GM21528 (cell line): ENCODE measurements at regions not wholly inside any gene's neighbourhood (a gene's known extent, or its start where the extent isn't known, plus 50 kb on each side); places are given as distances from the start of the nearest gene placed in this dataset.

ENCODE experiments used
- ATAC-seq: cut with Tn5 transposase; IDR thresholded peaks from one replicate; pipeline ENCODE4 v1.9.1; 2021; ENCODE audit warnings: mild to moderate bottlenecking, moderate library complexity; ENCODE audit not compliant: unreplicated experiment, low FRiP score

DNA sequence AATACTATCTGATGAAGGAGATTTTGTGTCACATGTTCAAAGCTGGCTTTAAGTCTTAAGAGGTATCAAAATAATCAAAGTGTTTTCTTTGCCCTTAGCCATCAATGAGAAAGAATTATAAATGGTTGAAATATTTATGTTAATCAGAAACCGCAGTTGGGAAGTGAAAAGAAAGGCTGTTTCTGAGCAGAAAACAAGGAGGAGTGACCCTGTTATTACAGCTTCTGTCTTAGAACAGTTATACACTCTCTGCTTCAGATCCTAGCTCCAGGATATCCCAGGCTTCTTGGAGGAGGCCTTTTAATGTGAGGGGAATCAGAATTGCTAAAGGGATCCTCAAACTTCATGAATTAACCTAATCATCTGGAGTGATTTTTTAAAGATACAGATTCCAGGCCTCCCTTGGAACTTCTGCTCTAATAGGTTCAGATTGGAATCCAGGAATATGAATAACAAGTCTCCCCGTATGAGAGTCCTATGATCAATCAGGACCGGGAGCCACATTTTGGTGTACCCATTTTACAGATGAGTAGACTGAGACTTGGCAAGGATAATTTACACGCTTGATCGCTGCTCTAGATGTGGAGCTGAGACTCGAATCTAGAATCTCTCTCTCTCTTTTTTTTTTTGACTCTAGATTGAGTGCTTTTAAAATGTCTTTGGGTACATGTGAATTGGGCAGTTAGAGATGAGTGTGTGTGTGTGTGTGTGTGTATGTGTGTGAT is 50.8 kb upstream of the JAG1 start:
- no peak for ATAC-seq

DNA sequence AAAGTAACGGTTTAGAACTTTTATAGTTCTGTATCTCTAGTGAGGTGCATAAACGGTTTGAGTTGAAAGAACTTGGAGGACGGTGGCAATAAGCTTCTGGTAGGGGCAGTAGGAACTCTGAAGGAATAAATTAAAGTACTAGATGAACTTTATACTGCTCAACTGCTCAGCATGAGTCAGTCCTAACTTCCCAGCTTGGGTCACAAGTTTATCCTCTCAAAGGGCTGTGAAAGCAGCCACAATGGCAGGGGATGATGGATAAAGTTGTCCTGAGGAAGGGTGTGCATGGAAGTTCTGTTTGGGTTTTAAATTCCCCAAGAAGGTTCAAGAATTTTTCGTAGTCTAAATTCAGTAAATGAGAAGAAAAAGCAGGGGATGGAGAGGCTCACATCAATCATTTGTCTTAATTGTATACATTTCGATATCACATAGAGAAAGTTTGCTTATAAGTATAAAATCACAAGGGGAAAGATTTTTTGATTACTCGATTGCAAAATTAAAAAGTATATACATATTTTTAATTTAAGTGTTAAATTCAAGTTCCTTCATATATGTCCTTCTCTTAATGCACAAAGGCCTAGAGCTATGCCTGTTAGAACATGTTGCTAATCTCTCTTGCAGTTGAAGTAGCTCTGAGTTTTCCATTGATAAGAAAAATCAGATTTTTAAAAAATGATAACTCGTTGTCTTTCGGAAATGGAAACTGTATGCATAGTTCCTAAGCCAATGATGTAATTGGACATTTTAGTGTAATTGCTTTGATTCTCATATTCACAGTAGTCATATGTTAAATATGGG is 55.3 kb upstream of the JAG1 start:
- no peak for ATAC-seq

DNA sequence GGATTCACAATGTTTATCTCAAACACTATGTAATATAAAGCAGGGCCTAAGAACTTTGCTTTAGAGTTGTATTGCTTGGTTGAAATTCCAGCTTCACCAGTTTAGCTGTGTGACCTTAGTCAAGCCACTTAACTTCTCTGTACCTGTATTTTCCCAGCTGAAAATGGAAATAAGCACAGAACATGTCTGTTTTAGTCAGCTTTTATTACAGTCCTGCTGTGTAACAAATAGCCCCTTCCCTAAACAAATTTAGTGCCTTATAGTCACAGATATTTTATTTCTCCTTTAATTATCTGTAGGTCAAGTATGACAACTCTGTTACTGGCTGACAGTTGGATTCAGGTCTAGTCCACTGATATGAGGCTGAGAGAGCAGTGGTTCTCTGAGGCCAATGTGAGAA is 56.0 kb upstream of the JAG1 start:
- ATAC-seq = no peak

DNA sequence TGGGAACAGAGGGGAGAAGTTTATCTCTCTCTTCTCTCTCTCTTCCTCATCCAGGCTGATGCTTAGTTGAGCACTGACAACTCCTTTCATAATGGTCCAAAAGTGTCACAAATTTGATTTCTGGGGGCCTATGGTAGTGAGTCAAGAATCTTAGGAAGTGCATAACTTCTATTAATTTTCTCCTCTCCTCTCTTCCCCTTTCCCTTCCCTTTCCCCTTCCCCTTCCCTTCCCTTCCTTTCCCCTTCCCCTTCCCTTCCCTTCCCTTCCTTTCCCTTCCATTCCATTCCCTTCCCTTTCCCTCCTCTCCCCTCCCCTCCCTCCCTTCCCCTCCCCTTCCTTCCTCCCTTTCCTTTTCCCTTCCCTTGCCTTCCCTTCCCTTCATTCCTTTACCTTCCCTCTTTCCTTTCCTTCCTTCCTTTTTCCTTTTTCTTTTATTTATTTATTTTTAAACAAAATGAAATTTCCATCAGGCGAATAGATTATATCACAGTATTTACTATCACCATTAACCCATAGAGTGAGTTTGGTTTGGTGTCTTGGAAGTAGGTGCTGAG is 56.9 kb upstream of the JAG1 start:
- no peak for ATAC-seq

DNA sequence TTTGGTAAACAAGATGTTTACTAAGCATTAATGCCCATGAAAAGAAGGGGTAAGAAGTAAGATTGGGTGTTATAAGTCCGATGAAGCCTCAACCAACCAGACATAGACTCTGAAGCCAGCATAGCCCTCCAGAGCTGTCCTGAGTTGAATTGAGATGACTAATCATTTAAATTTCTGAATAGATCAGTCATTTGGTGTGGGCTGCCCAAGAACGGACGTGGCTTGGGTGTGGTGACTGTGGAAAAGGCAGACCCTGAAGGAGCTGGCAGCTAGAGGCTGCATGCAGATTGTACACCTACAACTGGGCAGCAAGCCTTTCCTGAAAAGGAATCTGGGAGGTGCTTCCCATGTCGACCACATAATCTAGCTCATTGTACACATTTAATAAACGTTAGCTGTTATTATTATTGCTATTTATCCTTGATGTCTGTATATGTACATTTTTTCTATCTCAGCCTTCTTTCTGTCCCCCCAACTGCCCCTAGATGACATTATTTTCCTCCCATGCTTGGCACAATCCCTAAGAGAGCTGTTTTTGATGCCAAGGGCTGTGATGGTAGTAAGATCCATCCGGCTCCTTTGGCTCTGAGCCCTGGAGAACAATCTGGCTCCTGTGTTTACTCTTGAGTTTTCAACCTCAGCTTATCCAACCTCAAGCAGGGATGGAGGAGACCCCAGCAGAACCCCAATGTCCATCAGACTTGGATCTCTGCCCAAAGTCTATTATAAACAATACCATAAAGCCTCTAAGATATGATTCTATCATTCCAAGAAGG is 57.6 kb upstream of the JAG1 start:
- no peak for ATAC-seq

DNA sequence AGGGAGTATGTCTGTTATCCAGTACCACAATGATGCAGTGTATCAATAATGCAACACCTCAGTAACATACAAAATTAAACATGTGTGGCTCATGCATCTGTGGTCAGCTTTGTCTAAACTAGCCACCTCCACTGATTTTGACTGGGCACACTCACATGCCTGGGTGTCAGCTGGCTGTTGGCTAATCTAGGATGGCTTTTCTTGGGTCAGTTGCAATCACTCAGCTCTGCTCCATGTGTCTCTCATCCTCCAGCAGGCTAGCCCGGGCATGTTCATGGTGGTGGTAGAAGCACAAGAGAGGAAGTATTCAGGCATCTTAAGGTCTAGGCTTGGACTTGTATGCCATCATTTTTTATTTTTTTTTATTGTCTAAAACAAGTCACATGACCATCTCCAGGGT is 59.3 kb upstream of the JAG1 start:
- no peak for ATAC-seq

DNA sequence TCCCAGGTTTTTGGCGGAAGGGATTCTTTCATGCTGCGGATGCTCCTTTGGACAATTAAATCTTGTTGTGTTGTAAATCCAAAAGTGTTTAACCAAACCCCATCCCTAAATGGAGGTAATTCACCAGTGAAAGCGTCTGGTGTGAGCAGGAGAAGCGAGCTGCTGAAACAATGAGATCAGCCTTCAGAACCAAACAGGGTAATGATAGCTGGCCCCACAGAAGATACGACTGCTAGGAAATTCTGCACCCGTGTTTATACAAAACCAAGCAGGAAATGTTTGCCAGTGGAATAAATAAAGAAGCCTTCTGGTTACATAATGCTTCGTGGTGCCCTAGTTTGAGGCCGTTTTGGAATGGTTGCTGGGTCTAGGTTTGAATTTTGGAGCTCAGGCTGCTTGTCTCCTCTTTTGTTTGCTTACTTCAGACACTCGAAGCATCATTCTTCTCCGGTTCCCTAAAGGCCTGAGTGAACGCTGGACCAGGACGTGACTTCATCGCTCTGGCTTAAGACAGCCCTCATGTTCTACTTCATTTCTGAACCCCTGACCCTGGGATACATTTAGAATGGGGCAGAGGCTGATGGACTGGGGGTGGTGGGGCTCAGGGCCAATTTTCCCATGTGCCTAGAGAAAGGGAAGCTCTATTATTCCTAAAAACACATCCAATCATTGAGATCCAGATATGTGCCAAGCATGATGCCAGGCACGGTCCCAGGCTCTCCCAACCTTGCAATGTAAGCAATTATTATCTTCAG is 61.6 kb upstream of the JAG1 start:
- ATAC-seq = no peak

DNA sequence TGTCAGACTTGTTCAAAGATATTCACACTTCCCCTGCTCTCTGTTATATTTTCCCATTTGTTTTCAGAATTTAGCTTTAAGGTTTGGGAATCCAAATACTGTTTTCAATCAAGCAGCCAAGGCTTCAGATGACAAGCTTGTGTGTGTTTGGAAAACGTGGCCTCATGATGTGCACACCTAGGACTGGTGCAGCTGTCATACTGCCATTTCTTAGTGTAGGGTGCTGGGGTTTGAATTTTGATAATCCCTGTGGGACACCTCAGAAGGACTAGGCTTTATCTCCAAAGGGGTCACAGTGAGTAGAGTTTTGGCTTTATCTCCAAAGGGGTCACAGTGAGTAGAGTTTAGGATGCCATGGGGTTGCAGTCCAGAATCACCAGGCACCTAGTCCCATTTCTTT is 65.3 kb upstream of the JAG1 start:
- no peak for ATAC-seq

DNA sequence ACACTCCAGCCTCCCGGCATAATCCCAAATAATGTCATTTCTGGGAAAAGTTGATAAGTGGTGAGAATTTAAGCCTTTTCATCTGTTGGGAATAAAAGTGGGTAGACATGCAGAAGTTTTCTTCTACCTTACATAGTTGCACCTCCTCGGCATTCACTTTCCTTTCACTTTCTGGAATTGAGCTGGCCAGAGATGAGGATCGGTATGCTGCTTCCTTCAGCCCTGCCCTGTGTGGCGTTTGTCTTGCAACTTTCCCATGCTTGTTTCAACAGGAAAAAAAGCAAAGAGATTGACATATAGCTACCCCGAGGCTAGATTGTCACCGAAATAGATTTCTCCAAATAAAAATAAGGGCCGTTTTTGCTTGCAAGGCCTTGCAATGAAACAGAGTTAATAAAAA is 65.8 kb upstream of the JAG1 start:
- ATAC-seq = no peak

DNA sequence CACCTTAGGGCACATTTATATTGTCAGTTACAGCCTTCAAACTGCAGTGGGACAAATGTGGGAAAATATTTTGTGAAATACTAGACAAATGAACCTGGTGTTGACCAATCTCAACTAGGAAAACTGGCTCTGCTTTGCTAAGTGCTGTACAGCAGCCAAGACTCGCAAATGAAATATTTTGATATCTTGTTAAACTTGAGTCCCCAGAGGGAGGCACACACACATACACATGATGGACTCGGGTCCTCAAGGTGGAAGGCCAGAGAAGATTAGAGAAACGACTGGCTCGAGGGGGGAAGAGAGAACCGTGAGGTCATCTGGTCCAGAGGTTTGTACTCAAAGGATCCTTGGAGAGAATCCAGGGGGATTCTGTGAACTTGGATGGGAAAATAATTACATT is 67.3 kb upstream of the JAG1 start:
- ATAC-seq = no peak

DNA sequence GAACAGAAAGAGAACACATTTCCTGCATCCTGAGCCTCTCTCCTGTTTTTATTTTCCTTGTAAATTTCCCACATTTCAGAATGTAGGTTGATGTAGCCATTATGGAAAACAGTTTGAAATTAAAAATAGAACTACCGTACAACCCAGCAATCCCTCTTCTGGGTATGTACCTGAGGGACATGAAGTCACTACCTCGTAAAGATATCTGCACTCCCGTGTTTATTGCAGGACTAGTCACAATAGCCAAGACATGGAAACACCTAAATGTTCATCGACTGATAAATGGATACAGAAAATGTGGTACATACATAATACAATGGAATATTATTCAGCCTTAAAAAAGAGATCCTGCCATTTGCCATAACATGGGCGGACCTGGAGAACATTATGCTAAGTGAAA is 72.0 kb upstream of the JAG1 start:
- ATAC-seq = no peak

DNA sequence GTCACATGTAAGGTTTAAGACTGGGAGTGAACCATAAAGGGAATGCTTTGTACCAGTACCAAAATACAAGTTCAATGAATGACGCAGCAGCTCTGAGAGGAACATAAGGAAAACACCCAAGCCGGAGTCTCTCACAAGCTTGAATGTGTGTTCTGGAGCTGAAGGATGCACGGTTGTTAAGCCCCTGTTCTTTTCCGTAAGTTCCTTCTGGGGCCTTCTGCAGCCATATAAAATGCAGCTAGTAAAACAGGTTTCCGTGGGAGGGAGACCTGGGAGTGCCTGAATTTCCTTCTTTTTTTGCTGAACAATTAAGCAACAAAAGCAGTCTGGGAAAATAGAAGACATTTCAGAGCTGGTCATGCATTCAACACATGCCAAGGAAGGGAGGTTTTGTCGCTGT is 73.2 kb upstream of the JAG1 start:
- ATAC-seq = no peak

DNA sequence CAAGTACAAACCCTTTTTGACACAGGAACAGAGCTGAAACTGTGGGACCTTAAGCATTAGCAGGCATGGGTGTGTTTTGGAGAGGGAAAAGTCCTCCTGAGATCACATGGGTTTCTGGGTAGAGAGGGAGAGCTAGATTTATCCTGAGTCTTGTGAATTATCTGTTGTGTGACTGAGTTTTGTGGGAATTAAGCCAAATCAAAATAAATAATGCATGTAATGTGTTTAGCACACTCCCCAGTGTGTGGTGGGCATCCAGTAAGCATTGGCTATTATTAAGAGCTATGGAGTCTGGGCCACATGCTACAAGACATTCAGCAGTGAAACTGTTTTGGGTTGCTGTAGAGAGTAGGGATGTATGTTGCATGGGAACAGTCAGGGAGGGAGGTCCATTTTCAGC is 75.3 kb upstream of the JAG1 start:
- ATAC-seq = no peak

DNA sequence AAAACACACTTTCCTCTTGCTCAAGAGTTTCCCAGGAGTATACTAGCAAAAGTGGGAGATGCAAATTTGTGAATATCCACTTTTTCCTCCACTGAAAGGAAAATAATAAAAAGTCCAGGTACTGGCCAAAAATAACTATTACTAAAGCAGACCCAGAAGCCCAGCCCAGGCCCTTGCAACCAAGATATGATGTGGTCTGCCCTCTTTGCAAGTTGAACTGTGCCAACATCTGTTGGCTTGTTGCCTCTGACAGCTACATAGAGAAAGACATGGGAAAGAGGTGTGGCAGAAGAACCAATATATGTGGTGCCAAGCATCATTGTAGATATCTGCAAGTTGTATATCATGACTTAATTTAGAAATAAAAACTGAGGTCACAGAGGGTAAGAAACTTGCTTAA is 78.4 kb upstream of the JAG1 start:
- ATAC-seq = no peak

DNA sequence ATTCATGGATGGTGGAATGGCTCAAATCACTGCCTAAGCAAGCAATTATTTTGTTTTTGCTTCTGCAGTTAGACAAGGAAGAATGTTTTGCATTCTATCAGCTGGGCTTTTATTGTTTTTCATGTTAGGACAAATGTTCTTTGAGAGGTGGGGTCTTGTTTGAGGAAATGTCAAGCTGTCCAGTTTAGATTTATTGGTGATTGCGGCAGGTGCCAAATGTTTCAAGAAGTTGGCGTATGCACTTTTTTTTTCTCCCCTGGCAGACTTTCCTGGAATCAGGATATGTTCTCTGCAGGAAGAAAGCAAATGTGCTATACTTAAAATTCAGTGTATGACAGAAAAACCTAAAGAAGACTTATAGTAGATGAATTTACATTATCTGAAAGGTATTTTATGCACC is 81.0 kb upstream of the JAG1 start:
- ATAC-seq = no peak

DNA sequence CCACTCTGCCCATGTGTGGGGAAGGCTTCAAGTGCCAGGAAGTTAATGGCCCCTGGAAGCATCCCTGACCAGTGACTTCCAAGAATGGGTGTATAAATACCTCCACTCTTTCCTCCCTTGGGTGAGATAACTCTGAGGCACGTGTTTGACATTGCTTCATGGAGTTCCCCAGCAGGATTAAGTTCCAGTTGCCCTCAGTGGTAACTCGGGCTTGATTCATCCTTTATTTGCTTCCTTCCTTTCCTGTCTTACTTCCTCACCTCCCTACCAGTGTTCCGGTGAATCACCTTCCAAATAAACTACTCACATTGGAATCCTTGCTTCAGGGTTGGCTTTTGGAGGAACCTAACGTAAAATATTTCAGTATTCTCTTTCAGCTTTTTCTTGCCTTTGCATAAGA is 84.6 kb upstream of the JAG1 start:
- no peak for ATAC-seq

DNA sequence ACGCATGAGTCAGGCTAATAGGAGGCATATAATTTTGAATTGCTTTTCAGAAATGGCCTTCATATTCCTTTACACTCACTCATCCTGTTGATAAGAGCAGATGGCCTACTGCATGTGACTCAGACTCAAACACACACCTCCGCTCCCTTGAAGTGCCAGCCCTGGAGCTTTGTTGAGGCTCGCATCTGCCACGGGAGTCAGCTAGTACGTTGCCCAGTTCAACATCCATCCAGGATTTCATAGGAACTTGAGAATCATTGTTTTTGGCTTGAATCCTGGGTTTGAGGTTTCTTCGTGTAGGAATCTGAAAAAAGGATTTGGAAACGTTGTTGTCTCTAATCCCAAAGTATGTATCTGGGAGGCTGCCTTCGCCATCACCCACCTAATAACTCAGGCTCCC is 87.4 kb upstream of the JAG1 start:
- no peak for ATAC-seq

DNA sequence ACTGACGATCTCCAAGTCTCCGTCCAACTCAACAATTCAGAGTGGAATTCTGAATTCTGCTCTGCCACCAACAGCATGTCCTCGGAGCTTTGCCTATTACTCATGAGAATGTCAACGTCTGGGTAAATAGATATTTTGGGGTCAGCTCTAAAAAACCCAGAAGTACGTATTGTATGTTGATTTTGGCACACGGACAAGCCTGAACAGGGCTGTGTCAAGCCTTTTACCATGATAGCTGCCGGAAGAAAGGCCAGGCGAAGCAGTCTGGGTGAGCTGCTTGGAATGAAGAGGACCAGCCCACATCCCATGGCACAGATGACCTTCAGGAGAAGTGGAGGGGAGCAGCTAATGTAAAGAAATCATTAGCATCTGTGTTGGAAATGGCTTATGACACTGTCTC is 88.0 kb upstream of the JAG1 start:
- no peak for ATAC-seq

DNA sequence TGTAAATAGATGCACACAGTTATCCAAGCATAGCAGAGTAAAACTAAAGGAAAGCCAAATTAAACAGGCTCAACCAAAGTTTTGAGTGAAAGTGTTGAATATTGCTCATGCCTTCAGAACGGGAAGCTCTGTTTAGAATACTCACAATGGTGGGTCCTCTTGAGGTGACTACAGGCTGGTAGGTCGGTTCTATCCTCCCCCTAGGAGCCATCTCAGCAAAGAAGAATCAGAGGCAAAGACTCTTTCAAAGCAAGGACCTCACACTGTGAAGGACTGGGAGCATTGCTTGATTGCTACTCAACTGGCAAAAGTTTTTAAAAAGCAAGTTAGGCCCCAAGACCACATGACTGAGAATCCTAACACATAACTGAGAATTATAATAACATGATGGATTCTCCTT is 88.4 kb upstream of the JAG1 start:
- ATAC-seq = no peak

DNA sequence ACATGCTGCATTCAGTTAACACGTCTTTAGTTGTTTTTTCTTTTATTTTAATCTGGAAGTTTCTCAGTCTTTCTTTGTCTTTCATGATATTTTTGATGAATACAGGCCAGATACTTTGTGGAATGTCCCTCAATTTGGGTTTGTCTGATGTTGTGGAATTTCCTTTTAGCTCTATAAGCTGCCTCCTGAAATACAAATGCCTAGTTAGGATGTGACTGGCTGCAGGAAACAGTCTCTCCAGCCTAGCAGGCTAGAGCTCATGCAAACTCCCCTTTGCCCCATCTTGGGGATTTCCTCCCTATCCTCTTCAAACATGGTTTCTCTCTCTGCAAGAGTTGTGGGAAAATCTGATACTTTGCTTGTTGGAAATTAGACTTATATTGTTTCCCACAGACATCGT is 89.3 kb upstream of the JAG1 start:
- no peak for ATAC-seq

DNA sequence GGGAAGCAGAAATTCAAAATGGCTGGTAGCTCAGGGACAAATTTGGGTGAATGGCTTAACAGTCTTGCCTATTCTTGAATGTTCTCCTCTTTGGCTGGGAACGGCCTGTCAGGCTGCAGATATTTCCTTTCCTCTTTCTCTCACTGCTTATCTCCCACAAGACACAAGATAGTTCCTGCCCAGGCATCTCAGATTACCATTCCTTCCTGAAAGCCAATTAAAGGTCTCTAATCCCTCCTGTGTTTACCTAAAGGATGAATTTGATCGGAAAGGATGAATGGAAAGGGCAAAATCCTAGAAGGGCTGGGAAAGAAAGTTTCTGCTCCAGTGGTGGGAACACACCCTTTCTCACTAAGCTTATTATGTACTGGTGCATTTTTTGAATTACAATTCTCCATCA is 95.9 kb upstream of the JAG1 start:
- no peak for ATAC-seq
